ENCODE measurements at regions not wholly inside any gene's neighbourhood (a gene's known extent, or its start where the extent isn't known, plus 50 kb on each side); places are given as distances from the start of the nearest gene placed in this dataset.

GRCh38 chr7:12456506-12456905, 52.8 kb upstream of the VWDE start:
- DNase-seq (ENCODE audit: low read depth) = no peak
- H3K4me3 ChIP-seq (ENCODE audit: control insufficient read depth, low read depth, low read length) = no peak overlapping the region
- TF ChIP-seq CTCF (IDR thresholded peaks at IDR 0.05; ENCODE audit: control insufficient read depth, insufficient read depth, low read depth, low read length, missing control alignments) = no peak

DNA sequence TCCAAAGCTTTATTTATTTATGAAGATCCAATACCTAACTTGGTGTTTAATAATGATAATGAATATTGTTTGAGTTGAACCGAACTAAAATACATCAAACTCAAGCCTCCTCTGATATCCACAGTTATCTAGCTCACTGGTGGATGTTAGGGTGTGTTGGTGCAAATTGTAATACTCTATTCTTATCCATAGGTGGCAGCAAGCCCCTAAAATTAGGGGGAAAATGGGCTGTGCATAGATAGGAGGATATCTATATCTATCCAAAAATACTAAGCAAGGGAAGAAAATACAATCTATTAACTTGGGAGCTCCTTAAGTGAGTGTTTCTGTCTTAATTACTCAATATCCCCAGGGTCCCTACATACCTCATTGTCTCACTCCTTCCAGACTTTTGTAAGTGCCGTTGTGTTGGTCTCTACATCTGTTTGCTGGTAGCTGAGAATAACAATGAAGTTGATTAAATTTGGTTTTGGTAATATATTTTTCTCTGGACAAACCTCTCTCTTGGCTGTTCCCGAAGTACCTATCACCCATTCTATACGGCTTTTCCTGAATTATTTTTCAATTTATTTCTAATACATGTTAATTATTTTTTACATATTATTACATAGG, 55.0 kb upstream of the VWDE start:
- TF ChIP-seq CTCF (IDR thresholded peaks at IDR 0.05; ENCODE audit: control insufficient read depth, insufficient read depth, low read depth, low read length, missing control alignments) = peak; percentile 65
- H3K4me3 ChIP-seq (ENCODE audit: control insufficient read depth, low read depth, low read length) = no peak overlapping the region
- no peak for DNase-seq (ENCODE audit: low read depth)

GRCh38 chr7:12467837-12468236, 64.2 kb upstream of the VWDE start:
- no peak for DNase-seq (ENCODE audit: low read depth)
- H3K4me3 ChIP-seq (ENCODE audit: control insufficient read depth, low read depth, low read length) = no peak overlapping the region
- TF ChIP-seq CTCF (IDR thresholded peaks at IDR 0.05; ENCODE audit: control insufficient read depth, insufficient read depth, low read depth, low read length, missing control alignments) = no peak

DNA sequence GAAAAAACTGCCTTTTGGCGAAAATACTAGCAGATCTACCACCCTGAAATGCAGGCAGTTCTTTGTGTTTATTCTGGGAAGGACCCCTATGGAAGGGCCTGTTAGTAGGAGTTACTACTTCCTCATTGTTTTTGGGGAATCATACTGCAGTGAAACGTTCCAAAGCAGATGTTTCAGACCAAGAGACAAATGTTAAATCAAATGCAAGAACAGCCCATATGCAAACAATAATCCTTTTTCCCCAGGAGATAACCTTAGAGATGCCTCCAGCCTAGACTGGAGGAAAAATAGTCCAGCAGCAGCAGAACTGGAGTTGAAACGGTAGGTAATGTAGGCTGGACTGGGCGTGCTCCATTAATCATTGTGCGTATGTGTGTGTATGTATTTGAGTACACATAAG, 65.9 kb upstream of the VWDE start:
- TF ChIP-seq CTCF (IDR thresholded peaks at IDR 0.05; ENCODE audit: control insufficient read depth, insufficient read depth, low read depth, low read length, missing control alignments) = no peak
- no peak for DNase-seq (ENCODE audit: low read depth)
- no peak overlapping the region for H3K4me3 ChIP-seq (ENCODE audit: control insufficient read depth, low read depth, low read length)

- no peak overlapping the region for H3K4me3 ChIP-seq (ENCODE audit: control insufficient read depth, low read depth, low read length)
- no peak for TF ChIP-seq CTCF (IDR thresholded peaks at IDR 0.05; ENCODE audit: control insufficient read depth, insufficient read depth, low read depth, low read length, missing control alignments)
- DNase-seq (ENCODE audit: low read depth) = no peak
Measured at GRCh38 chr7:12470930-12471329, 67.3 kb upstream of the VWDE start.

GRCh38 chr7:12474035-12474434, 70.4 kb upstream of the VWDE start:
- DNase-seq (ENCODE audit: low read depth) = no peak
- H3K4me3 ChIP-seq (ENCODE audit: control insufficient read depth, low read depth, low read length) = no peak overlapping the region
- no peak for TF ChIP-seq CTCF (IDR thresholded peaks at IDR 0.05; ENCODE audit: control insufficient read depth, insufficient read depth, low read depth, low read length, missing control alignments)

All from AG09309 (cell line).